ENCODE measurements at regions not wholly inside any gene's neighbourhood (a gene's known extent, or its start where the extent isn't known, plus 50 kb on each side); places are given as distances from the start of the nearest gene placed in this dataset.
"Not testable (repeated sequence)": the region's sequence is repeated elsewhere in the genome, so short reads cannot be mapped to it uniquely, and the experiment has no call there.

DNA sequence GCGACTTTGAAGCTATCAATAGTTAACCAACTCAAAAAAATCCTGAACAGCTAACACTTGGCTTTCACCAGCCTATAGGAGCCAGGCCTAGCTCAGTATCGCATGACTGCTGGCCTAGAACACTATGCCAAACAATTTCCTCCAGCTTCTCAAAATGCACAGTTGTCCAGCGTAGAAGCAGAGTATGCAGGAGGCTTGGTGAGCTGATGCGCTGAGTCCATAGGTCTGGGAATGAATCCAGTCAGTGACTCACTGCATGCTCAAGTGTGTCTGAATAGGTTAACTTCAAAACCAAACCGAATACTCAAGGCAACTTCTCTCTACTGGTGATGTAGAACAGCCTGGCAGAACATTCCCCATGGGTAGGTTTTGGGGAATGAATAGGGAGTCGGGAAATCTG is 201.8 kb upstream of the IRF2BP2 start:
- DNase-seq: not testable (repeated sequence)

DNA sequence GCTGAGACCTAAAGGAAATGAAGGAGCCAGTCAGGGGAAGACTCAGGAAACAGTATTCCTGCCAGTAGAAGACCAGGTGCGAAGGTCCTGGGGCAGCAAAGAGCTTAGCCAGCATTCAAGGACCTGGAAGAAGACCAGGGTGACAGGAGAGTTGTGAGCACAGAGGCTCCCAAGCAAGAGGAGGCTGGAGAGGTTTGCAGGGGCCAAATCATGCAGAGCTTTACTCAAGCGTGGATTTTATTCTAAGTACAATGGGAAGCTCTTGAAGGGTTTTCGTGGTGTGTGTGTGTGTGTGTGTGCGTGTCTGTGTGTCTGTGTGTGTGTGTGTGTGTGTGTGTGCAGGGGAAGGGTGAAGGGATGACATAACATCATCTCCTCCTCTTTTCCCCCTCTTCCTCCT is 200.7 kb upstream of the IRF2BP2 start:
- not testable (repeated sequence) for DNase-seq

DNA sequence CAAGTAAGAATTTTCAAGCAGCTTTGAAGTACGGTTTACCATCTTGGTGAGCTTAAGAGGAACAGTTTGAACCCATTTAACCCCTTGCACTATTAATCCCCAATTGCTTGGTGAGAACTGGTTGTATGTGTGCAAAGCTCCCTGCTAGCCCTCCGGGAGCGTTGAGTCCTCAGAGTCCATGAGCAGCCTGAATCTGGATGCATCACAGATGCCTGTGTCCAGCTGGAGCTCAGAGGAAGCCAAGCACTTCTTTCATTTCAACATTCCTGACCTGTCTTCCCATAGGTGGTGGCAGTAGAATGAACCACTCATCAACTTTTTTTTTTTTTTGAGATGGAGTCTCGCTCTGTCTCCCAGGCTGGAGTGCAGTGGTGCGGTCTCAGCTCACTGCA is 199.9 kb upstream of the IRF2BP2 start:
- not testable (repeated sequence) for DNase-seq

DNA sequence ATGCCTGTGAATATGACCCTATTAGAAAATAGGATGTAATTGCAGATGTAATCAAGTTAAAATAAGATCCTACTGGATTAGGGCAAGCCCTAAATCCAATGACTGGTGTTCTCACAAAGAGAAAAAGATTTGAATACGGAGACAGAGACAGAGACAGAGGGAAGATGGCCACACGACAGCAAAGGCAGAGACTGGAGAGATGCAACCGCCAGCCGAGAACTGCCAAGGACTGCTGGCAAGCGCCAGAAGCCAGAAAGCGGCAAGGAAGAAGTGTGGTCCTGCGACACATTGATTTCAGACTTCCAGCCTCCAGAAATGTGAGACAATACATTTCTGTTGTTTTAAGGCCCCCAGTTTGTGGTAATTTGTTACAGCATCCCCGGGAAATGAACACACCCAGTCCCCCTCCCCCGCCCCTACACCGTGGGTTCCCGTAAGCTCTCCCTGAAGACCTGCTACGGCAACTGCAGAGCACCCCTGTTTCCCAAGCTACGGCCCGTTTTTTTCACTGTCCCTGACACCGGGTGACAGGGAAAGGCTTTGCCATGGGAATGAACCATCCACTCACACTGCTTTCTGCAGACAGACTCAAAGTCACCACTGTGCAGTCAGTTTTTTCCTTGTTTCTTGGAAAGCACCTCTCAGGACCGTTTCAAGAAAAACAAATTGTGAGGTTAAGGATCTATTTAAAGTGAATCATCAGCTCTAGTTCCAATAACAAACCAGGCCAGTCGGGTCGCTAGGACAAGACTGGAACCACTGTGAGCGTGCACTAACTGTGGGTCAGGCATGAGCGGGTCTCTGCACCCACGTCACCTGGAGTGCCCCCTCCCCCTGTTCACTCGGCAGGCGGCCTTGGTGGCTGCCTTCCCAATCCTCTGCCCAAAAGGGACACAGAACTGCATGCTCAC is 199.2 kb upstream of the IRF2BP2 start:
- DNase-seq: not testable (repeated sequence)

DNA sequence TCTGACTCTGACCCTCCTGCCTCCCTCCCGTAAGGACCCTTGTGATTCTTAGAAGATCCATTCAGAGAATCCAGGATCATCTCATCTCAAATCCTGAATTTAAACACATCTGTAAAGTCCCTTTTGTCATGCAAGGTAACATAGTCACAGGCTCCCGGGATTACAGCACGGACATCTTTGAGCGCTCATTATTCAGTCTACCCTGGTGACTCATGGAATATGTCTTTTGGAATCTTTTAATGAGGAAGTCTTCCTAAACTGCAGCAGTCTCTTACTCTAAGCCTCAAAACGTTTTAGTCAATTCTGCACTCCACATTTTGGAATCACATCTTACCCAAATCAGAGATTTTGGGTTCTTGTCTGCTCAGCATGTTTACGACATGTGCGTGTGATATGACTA is 198.5 kb upstream of the IRF2BP2 start:
- not testable (repeated sequence) for DNase-seq

DNA sequence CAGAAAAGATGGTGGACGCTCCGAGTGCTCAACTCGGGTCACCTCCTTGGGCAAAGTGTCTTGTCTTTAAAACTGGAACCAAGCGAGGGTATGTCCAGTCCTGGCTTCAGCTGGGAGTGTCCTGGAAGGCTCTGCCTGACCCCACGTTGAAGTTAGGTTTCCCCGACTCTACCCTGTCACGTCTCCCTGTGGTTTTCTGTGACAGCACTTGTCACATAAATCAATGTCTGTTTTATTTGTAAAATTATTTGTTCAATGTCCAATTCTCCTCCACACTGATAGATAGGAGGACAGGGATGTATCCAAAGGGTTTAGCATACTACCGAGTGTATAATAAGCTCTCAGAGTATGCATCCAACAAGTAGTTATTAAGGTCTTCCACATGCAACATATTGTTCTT is 197.7 kb upstream of the IRF2BP2 start:
- DNase-seq: not testable (repeated sequence)

DNA sequence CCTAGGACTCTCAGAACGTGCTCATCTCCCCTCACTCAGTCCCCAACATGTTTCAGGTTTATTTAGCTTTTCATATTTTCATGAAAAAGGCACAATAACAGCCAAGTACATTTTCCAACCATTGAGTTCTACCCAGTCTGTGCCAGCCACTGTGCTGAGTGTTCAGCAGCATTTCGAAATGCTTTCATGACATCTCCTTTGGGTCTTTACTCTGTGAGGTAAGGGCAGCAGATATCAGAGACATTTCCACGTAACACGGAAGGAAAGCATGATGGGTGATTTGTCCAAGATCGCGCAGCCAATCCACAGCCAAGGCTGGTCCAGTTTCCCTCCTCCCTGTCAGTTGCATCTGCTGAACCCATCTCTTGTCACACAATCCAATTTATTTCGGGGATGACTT is 192.6 kb upstream of the IRF2BP2 start:
- not testable (repeated sequence) for DNase-seq

DNA sequence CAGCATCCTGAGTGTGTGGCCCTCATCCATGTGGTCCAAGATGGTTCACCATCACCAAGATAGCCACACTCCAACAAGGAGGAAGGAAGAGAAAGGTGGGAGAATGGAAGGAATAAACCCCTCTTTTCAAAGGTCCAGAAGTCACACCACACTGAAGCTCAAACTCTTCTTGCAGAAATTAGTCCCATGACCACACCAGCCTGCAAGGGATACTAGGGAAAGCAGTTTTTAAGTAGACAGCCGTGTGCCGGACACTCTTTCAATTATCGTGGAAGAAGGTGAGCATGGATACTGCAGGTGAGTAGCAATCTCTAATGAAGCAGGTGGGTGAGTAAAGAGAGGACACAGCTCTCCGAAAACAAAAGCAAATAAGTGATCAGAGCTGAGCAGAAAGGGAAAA is 191.7 kb upstream of the IRF2BP2 start:
- DNase-seq: not testable (repeated sequence)

DNA sequence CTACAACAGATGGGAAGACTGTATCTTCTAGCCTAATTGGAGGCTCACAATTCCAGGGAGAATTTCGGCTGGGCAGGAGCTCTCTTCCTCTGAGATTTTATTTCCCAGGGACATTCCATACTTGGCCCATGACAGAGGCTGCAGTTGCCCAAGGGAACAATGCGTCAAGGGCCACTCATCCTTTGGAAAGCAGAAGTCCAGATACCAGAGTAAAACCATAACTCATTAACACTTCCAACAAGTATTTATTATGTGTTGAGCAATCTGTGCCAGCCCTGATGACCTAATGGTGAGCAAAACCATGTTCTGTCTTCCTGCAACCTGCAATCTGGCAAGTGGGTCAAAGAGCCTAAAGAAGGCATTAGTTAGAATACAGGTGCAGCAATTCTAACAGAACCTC is 191.2 kb upstream of the IRF2BP2 start:
- DNase-seq: not testable (repeated sequence)

DNA sequence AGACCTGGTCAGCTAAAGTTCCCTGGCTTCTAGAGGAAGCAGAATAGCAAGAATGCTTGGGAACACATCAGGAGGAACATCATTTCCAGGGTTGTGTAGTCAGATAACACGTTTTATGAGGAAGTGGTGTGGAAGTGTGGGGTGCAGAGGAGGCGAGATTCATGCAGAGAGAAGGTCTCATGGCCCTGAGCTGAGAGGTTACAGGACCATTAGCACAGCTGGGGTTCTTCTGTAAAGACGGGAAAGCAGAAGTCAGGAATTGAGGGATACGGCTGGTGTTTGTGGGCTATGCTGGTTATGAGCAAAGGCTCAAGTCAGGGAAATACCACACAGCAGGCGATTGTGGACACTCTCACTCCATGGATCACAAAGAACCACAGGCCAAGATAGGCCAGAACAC is 190.6 kb upstream of the IRF2BP2 start:
- not testable (repeated sequence) for DNase-seq

DNA sequence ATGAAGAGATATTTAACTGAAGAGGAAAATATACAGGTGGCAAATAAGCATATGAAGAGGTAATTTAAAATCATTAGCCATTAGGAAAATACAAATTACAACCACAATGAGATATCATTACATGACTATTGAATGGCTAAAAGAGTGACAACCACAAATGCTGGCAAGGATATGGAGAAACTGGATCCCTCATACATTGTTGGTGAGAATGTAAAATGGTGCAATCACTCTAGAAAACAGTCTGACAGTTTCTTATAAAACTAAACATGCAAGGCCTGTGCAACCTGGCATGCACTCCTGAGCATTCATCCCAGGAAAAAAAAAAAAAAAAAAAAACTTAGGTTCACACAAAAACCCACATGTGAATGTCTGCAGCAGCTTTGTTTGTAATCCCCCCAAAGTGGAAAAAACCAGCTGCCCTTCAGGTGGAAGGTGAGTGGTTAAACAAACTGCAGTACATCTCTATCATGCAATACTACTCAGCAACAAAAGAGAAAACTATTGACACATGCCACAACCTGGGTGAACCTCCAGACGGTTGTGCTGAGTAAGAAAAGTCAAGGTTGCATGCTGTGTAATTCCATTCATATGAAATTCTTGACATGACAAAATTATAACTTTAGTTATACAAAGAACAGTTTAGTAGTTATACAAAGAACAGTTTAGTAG is 189.2 kb upstream of the IRF2BP2 start:
- not testable (repeated sequence) for DNase-seq

DNA sequence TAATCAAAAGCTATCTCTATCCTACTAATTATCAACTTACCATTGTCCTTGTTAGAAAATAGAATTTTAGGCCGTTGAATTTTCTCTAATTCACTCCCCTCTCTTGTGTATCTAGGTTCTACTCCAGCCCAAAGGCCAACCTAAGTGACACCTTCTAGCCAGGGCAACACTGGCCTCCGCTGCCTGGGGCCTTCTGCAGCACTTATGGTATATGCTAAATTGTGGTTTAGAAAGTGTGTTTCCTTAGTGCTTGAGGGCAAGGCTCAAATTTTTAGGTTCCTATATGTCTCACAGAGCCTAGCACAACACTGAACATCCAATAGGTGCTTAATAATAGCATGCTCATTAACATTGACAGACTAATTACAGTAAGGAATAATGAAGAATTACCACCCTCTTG is 187.2 kb upstream of the IRF2BP2 start:
- not testable (repeated sequence) for DNase-seq

DNA sequence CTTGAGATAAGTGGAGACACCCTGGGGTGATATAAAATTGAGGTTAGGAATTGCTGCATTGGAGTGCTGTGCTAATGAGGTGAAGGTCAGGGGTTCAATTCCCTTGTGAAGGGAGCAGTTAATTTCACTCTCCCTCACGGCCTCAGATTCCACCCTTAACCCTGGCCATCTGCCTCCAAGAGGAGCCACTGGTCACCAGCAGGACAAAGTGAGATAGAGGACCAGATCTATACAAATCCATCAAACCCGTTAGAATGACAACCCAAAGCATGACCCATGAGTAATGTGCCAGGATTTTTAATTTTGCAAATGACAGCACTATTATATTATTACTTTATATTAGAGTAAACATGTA is 186.4 kb upstream of the IRF2BP2 start:
- not testable (repeated sequence) for DNase-seq

DNA sequence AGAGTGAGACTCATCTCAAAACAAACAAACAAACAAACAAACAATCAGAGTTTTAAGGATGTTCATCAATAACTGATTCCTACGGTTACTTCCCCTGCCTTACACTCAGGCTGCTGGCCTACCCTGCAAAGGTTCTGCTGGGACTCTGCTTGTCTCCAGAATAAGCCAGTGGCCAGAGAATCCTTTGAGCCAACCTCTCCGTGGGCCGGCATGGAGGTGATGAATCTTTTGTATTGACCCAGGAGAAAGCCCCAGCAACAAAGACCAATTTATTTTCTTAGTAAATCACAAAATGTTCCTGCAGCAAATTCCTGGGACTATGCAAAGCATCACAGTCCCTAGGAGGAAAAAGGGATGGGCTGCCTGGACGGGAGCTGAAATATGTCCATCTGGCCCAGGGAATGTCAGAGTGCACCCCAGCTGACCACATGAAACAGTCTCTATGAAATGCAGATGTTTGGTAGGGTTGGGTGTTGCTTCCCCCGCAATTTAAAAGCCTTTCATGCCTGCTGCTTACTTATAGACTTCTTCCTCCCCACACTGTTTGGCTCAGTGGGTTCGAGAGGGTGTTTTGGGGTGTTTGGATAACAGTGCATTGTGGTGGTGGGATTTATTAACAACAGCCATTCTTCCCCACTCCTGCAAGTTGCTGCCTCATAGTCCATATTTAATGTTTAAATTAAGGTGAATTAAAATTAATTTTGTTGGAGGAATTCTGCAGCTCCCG is 185.9 kb upstream of the IRF2BP2 start:
- DNase-seq: not testable (repeated sequence)

DNA sequence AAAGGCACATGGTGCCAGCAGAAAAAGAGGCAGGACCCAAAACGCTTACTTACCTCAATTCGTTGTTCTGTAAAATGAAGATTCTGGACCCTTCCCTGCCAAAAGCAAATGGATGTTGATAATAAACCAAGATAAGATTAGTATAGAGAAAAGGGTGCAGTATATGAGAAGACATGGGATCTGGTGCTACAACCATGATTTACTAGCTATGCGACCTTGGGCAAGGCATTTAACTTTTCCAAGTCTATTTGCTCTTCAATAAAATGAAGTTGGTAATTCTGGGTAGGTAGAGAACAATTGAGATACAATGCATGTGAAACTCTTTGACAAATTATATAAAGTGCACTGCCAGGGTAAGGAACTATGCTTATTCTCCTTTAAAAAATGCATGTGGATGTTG is 185.0 kb upstream of the IRF2BP2 start:
- not testable (repeated sequence) for DNase-seq

DNA sequence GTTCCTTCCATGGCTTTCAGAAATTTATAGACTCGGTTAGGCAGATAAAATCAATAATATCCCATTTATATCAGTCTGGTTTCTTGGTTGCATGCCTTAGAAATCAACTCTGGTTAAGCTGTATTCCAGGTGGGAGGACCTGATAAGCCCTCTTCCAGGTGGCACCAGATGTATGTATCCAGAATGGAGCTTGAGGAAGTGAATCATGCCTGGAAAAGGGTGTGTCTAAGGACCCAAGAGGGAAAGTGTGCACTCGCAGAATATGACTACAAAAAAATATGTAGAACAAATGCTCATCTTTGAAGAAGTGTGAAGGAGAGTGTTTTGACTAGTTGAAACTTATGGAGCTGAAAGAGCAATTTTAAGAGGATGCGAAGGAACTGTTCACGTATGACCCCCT is 184.5 kb upstream of the IRF2BP2 start:
- DNase-seq: not testable (repeated sequence)

DNA sequence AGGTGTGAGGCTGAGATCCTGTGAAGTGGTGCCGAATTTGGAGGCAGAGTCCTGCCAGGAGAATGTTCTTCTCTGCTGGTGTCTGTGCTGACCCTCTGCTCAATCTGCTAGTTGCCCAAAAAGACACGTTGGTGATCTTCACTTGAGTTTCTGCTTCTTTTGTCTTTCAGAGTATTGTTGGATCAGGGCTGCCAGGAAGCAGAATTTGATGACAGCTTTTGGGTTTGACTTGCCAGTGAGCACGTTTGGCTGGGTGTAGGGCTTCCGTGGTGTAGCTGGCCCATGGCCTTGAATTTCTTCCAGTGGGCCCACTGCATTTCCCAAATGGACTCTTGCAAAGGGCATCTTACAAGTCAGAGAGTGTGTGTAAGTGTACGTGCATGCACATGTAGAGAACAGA is 183.9 kb upstream of the IRF2BP2 start:
- not testable (repeated sequence) for DNase-seq

DNA sequence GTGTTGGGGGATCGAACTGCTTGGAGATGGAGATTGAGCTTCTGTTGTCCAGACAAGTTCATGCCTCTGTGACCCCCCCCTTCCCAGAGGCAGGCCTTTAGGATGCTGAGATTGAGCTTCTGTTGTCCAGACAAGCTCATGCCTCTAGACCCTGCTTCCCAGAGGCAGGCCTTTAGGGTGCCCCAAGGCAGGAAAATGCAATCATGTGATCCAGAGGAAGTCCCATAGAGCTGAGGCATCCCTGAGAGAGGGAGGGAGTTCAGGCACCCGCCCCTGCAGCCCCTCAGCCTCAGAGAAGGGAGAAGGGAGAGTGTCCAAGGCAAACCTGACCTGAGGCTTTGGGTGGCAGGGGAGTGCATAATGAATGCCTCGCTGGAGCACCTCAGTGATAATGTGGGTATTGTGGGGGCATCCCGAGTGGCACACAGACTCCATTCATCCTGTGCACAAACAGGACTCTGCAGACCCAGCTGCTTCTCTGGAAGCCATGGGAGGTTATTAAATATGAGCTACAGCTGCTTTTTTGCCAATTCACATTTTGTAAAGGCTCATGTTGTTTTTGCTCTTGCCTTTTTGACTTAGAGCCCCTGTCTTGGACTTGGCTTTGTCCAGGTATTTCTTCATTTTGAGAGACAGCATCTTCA is 182.4 kb upstream of the IRF2BP2 start:
- DNase-seq: not testable (repeated sequence)

DNA sequence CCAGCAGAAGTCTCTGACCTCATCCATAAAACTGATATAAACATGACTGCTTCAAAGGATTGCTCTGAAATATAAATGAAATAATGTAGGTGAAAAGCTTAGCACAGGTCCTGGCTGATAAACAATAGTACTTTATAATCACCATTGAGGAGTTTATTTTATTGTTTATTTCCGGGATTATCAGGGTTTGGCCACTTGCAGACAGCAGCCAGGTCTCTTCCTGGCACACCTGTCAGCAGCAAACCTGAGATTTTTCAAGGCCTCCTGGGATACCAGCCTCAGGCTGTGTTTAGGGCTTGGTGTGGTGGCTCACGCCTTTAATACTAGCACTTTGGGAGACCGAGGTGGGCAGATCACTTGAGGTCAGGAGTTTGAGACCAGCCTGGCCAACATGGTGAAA is 181.6 kb upstream of the IRF2BP2 start:
- not testable (repeated sequence) for DNase-seq

DNA sequence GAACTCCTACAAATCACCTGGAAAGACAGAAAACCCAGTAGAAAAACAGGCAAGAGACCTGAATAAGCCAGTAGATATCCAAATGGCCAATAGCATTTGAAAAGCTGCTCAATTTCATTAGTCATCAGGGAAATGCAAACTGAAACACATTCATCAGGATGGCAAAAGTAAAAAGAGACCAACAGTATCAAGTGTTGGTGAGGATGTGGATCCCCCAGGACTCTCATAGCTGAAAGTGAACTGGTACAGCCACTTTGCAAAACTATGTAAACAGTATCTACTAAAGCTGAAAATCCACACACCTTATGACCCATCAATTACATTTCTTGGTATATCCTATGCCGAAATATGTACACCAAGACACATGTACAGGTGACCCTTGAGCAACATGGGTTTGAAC is 180.4 kb upstream of the IRF2BP2 start:
- DNase-seq: not testable (repeated sequence)

DNA sequence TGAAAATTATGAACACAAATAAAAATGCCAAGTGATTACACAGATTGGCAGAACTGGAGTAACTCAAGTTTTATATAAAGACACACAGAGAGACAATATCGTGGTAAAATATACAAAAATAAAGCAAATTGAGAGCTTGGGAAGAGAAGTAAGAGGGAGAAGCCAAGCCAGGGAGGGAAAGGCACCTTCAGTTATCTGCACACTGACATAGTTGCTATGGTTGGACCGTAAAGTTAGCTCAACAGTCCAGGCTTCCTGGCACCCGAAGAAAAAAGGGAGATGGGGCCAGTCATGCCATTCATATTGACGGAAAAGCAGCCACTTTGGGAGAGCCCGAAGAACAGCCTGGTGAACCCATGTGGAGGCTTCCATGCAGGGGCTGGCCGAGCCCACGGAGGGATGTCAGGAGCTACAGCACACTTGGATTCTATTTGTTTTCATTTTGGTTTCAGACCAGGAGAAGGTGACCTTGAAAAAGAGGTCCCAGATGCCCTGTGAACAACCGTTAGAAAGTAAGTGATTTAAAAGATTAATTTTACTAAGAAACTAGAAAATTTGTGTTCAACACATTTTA is 177.1 kb upstream of the IRF2BP2 start:
- not testable (repeated sequence) for DNase-seq

DNA sequence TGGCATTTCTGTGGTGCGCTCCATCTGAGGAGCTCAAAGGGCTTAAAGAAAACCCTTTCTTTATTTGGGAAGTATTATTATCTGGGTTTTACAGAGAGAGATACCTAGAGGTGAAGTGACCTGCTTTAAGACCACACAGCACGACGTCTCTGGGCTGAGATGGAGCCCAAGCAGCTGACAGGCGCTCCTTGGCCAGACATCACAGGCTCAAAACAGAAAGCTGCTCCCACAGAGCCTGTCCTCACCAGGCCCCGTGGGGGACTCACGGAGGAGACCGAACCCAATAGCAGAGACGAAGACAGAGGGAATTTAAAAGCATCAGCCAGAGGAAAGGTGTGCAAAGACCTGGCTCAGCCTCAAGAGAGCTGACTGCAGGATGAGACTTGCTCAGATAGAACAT is 175.9 kb upstream of the IRF2BP2 start:
- DNase-seq: not testable (repeated sequence)

All from SHP77 treated with DMSO at 0.1 percent for 48 hours (cell line).